Progenitor cell of endocrine pancreas (in vitro differentiated cells): ENCODE measurements at regions not wholly inside any gene's neighbourhood (a gene's known extent, or its start where the extent isn't known, plus 50 kb on each side); places are given as distances from the start of the nearest gene placed in this dataset.
"Not testable (repeated sequence)": the region's sequence is repeated elsewhere in the genome, so short reads cannot be mapped to it uniquely, and the experiment has no call there.

Experiments used
- DNase-seq: peaks from one replicate; pipeline ENCODE4 v3.0.0; 2021; ENCODE audit warnings: low spot score; ENCODE audit not compliant: unreplicated experiment
- H3K27ac Mint-ChIP-seq: 2 replicates; pipeline ENCODE4 v1.8.0; 2021; ENCODE audit warnings: mild to moderate bottlenecking, moderate library complexity, mixed read lengths
- H3K27me3 Mint-ChIP-seq: 2 replicates; pipeline ENCODE4 v1.8.0; 2021; ENCODE audit warnings: mixed read lengths
- H3K36me3 Mint-ChIP-seq: 2 replicates; pipeline ENCODE4 v1.8.0; 2022; ENCODE audit warnings: mixed read lengths; ENCODE audit not compliant: insufficient read depth
- H3K4me1 Mint-ChIP-seq: 2 replicates; pipeline ENCODE4 v1.8.0; 2021; ENCODE audit warnings: low read depth, mixed read lengths
- H3K4me3 Mint-ChIP-seq: 2 replicates; pipeline ENCODE4 v1.8.0; 2021; ENCODE audit warnings: low read depth, mild to moderate bottlenecking, moderate library complexity, mixed read lengths
- H3K9me3 Mint-ChIP-seq: 2 replicates; pipeline ENCODE4 v1.8.0; 2021; ENCODE audit warnings: low read depth, mixed read lengths
- TF ChIP-seq, protein P1 (sequence below): fragments of 200-600 bp; sonication (generic); IDR thresholded peaks from one replicate; pipeline ENCODE4 v1.5.0; 2021; ENCODE audit warnings: antibody characterized with exemption, mild to moderate bottlenecking; ENCODE audit not compliant: unreplicated experiment

GRCh38 chr1:103457886-103458455 lies 67.5 kb upstream of the RNPC3 start:
- no peaks in the 10 kb centered on the region for H3K27me3 Mint-ChIP-seq
- H3K4me1 Mint-ChIP-seq = peaks cover 14% of the 10 kb centered on the region
- TF ChIP-seq, protein P1, sequence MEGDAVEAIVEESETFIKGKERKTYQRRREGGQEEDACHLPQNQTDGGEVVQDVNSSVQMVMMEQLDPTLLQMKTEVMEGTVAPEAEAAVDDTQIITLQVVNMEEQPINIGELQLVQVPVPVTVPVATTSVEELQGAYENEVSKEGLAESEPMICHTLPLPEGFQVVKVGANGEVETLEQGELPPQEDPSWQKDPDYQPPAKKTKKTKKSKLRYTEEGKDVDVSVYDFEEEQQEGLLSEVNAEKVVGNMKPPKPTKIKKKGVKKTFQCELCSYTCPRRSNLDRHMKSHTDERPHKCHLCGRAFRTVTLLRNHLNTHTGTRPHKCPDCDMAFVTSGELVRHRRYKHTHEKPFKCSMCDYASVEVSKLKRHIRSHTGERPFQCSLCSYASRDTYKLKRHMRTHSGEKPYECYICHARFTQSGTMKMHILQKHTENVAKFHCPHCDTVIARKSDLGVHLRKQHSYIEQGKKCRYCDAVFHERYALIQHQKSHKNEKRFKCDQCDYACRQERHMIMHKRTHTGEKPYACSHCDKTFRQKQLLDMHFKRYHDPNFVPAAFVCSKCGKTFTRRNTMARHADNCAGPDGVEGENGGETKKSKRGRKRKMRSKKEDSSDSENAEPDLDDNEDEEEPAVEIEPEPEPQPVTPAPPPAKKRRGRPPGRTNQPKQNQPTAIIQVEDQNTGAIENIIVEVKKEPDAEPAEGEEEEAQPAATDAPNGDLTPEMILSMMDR = no peak
- H3K4me3 Mint-ChIP-seq = peak overlapping the region; percentile 1
- no peaks in the 10 kb centered on the region for H3K9me3 Mint-ChIP-seq
- H3K27ac Mint-ChIP-seq = peak overlapping the region; percentile 94
- H3K36me3 Mint-ChIP-seq = no peaks in the 10 kb centered on the region
- DNase-seq = no peak

DNA sequence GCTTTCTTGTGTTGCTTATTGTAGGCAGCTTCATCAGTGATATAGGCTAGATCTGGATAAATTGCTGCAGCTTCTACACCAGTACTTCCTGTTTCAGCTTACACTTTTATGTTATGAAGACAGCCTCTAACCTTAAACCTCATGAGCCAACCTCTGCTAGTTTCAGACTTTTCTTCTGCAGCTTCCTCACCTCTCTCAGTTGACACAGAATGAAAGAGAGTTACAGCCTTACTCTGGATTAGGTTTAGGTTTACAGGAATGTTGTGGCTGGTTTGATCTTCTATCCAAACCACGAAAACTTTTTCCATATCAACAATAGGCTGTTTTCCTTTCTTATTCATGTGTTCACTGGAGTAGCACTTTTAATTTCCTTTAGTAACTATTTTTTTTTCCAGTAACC lies 76.9 kb upstream of the RNPC3 start:
- Mint-ChIP-seq H3K27ac (no peak overlapping the region), H3K27me3 (no peaks in the 10 kb centered on the region), H3K4me3 (no peak overlapping the region), H3K9me3 (no peaks in the 10 kb centered on the region), H3K4me1 (no peaks in the 10 kb centered on the region), H3K36me3 (no peaks in the 10 kb centered on the region)
- TF ChIP-seq, protein P1 = no peak
- no peak for DNase-seq

DNA sequence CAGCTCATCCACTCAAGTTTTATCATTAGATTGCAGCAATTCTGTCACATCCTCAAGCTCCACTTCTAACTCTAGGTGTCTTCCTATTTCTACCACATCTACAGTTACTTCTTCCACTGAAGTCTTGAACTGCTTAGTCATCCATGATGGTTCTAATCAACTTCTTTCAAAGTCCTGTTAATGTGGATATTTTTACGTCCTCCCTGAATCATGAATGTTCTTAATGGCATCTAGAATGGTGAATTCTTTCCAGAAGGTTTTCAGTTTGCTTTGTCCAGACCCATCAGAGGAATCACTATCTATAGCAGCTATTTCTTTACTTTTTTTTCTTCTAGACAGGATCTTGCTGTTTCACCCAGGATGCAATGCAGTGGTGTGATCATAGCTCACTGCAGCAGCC lies 78.0 kb upstream of the RNPC3 start:
- DNase-seq = no peak
- H3K4me1 Mint-ChIP-seq = no peaks in the 10 kb centered on the region
- H3K27ac Mint-ChIP-seq = no peak overlapping the region
- H3K36me3 Mint-ChIP-seq = no peaks in the 10 kb centered on the region
- no peaks in the 10 kb centered on the region for H3K9me3 Mint-ChIP-seq
- TF ChIP-seq, protein P1 = no peak
- no peaks in the 10 kb centered on the region for H3K27me3 Mint-ChIP-seq
- no peak overlapping the region for H3K4me3 Mint-ChIP-seq

- H3K36me3 Mint-ChIP-seq = no peaks in the 10 kb centered on the region
Measured at GRCh38 chr1:103441342-103441741, 84.2 kb upstream of the RNPC3 start.

DNA sequence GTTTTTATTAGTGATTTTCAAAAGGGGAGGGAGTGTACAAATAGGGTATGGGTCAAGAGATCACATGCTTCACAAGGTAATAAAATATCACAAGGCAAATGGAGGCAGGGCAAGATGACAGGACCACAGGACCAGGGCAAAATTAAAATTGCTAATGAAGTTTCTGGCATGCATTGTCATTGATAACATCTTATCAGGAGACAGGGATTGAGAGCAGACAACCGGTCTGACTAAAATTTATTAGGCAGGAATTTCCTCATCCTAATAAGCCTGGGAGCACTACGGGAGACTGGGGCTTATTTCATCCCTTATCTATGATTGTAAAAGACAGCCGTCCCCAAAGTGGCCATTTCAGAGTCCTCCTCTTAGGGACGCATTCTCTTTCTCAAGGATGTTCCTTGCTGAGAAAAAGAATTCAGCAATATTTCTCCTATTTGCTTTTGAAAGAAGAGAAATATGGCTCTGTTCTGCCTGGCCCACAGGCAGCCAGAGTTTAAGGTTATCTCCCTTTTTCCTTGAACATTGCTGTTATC lies 88.9 kb upstream of the RNPC3 start:
- DNase-seq, H3K36me3 Mint-ChIP-seq, H3K4me1 Mint-ChIP-seq, H3K27me3 Mint-ChIP-seq, H3K4me3 Mint-ChIP-seq, H3K9me3 Mint-ChIP-seq, H3K27ac Mint-ChIP-seq: not testable (repeated sequence)

More at GRCh38 chr1:103441342-103441741, 84.2 kb upstream of the RNPC3 start:
- Mint-ChIP-seq H3K9me3 (peaks cover 1% of the 10 kb centered on the region), H3K27me3 (no peaks in the 10 kb centered on the region), H3K27ac (no peak overlapping the region), H3K4me3 (no peak overlapping the region), H3K4me1 (no peaks in the 10 kb centered on the region)
- DNase-seq = no peak
- TF ChIP-seq, protein P1 = no peak

DNA sequence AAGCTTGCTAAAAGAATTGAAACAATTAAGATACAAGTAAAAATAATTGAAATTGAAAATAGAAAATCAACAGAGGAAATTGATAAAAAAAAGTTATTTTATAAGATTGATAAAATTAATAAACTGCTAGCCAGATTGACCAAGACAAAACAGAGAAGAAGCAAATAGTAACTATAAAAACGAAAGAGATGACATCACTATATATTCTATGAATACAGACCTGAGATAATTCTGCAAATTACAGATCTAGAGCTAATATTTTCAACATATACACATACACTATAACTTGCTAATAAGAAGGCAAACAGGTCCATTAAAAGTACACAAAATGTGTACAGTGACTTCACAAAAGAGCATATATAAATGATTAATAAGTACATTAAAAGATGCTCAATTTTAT lies 90.1 kb upstream of the RNPC3 start:
- no peaks in the 10 kb centered on the region for H3K27me3 Mint-ChIP-seq
- H3K9me3 Mint-ChIP-seq = peaks cover 3% of the 10 kb centered on the region
- H3K4me3 Mint-ChIP-seq = no peak overlapping the region
- DNase-seq = no peak
- H3K4me1 Mint-ChIP-seq = no peaks in the 10 kb centered on the region
- H3K27ac Mint-ChIP-seq = no peak overlapping the region
- no peaks in the 10 kb centered on the region for H3K36me3 Mint-ChIP-seq
- TF ChIP-seq, protein P1 = no peak
